Muscle layer of duodenum (tissue), 2 donors: ENCODE measurements at regions not wholly inside any gene's neighbourhood (a gene's known extent, or its start where the extent isn't known, plus 50 kb on each side); places are given as distances from the start of the nearest gene placed in this dataset.

ENCODE experiments used
- H3K27ac ChIP-seq: one replicate; pipeline ENCODE4 v1.7.0; 2013; ENCODE audit warnings: mild to moderate bottlenecking, low read length
- H3K27me3 ChIP-seq: one replicate; pipeline ENCODE4 v1.7.0; 2013; ENCODE audit warnings: low read depth, mild to moderate bottlenecking, control low read depth, low read length
- H3K36me3 ChIP-seq, 2 donors: one replicate each; pipeline ENCODE4 v1.7.0; 2013; ENCODE audit warnings: low read length in 2 of 2, control low read depth in 1 of 2, mild to moderate bottlenecking in 1 of 2; ENCODE audit not compliant: insufficient read depth in 2 of 2, control insufficient read depth in 1 of 2
- H3K4me1 ChIP-seq, 2 donors: one replicate each; pipeline ENCODE4 v1.7.0; 2013; ENCODE audit warnings: low read length in 2 of 2, mild to moderate bottlenecking in 2 of 2, control low read depth in 1 of 2, moderate library complexity in 1 of 2; ENCODE audit not compliant: insufficient read depth in 2 of 2, control insufficient read depth in 1 of 2
- H3K4me3 ChIP-seq, 2 donors: one replicate each; pipeline ENCODE4 v1.7.0; 2013; ENCODE audit warnings: low read length in 2 of 2, low read depth in 1 of 2, mild to moderate bottlenecking in 1 of 2
- H3K9me3 ChIP-seq, 2 donors: one replicate each; pipeline ENCODE4 v1.7.0; 2013; ENCODE audit warnings: low read length in 2 of 2, control low read depth in 1 of 2, mild to moderate bottlenecking in 1 of 2; ENCODE audit not compliant: control insufficient read depth in 1 of 2
- donor health status: healthy.

DNA sequence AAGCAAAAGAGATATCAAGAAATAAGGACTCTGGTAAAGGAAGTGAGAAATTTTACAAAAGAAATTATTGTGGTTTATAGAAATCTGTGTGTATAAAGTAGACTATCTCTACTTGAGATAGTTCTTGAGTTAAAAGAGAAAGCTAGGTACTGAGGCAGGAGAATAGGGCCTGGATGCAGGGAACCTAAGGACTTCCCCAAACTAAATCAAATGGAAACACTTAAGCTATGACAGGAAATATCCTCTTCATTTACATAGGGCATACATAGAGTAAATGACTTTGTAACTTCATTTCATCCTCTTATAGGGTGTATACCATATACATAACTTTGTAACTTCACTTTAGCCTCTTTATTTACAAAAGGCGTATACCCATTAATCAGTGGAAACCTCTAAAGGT, 219.2 kb upstream of the RGPD4 start:
- Histone ChIP-seq H3K4me3 (no peak overlapping the region), H3K27me3 (no peaks in the 10 kb centered on the region), H3K4me1 (no peaks in the 10 kb centered on the region), H3K9me3 (no peaks in the 10 kb centered on the region), H3K27ac (no peak overlapping the region), H3K36me3 (no peaks in the 10 kb centered on the region)

DNA sequence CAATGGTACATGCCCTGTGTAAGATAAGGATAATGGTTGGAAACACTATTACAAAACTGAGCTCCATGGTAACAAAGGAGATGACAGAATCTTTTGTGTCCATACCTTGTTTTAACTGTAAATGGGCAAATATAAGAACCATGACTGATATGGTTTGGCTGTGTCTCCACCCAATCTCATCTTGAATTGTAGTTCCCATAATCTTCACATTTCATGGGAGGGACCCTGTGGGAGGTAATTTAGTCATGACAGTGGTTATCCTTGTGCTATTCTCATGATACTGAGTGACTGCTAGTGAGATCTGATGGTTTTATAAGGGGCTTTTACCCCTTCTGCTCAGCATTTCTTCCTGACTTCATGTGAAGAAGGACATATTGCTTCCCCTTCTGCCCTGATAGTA, 211.7 kb upstream of the RGPD4 start:
- H3K4me3 ChIP-seq: no peak overlapping the region
- no peaks in the 10 kb centered on the region for H3K36me3 ChIP-seq
- no peak overlapping the region for H3K27ac ChIP-seq
- H3K4me1 ChIP-seq: no peaks in the 10 kb centered on the region
- H3K27me3 ChIP-seq: no peaks in the 10 kb centered on the region
- H3K9me3 ChIP-seq: peaks cover 0 to 8% of the 10 kb centered on the region in 2 donors

DNA sequence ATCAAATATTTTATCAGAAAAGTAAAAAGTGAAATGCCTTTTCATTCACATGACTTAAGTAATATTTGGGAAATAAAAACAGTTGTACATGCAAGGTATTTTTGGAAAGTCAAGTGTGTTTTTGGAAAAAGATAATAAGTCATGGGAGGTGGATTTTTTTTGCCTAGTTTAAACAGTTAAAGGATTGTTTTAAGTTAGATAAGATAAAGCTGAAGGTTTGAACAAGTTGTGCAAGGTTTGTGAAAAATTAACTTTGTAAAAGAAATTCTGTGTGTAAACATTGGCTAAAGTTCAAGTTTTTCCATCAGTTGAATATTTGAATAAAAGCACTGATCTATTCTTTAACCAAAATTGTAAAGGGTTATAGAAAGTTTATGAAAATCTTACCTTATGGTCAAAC, 207.9 kb upstream of the RGPD4 start:
- Histone ChIP-seq H3K9me3 (peaks cover 0 to 8% of the 10 kb centered on the region in 2 donors), H3K27ac (no peak overlapping the region), H3K4me1 (no peaks in the 10 kb centered on the region), H3K4me3 (no peak overlapping the region), H3K27me3 (no peaks in the 10 kb centered on the region), H3K36me3 (no peaks in the 10 kb centered on the region)

DNA sequence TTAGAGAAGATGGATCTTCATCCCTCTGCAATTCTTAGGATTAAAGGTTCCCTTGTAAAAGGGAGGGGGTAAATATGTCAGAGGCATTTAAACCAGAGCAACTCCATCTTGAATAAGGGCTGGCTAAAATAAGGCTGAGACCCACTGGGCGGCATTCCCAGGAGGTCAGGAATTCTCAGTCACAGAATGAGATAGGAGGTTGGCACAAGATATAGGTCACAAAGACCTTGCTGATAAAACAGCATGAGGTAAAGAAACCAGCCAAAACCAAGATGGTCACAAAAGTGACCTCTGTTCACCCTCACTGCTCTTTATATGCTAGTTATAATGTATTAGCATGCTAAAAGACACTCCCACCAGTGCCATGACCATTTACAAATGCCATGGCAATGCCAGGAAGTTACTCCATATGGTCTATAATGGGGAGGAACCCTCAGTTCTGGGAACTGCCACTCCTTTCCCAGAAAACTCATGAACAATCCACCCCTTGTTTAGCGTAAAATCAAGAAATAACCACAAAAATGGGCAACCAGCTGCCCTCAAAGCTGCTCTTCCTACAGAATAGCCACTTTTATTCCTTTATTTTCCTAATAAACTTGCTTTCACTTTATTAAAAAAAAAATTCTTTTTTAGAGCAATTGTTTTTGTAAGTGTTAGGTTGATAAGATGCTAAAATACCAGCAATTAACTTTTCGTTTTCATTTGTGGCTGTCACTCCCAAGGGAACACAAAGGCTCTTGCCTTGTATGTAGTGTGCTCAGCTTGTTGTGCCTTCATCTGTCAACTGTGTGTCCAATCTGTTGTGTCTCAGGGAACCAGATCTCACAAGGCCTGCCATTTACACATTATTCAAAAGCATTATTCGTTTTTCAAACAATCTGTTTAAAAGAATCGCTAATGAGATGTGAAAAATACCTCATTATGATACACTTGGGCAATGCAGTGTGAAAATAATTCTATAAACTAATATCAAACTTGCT, 205.2 kb upstream of the RGPD4 start:
- H3K27ac ChIP-seq: no peak overlapping the region
- peaks cover 0 to 8% of the 10 kb centered on the region in 2 donors for H3K9me3 ChIP-seq
- no peaks in the 10 kb centered on the region for H3K4me1 ChIP-seq
- H3K27me3 ChIP-seq: no peaks in the 10 kb centered on the region
- H3K36me3 ChIP-seq: no peaks in the 10 kb centered on the region
- H3K4me3 ChIP-seq: no peak overlapping the region

DNA sequence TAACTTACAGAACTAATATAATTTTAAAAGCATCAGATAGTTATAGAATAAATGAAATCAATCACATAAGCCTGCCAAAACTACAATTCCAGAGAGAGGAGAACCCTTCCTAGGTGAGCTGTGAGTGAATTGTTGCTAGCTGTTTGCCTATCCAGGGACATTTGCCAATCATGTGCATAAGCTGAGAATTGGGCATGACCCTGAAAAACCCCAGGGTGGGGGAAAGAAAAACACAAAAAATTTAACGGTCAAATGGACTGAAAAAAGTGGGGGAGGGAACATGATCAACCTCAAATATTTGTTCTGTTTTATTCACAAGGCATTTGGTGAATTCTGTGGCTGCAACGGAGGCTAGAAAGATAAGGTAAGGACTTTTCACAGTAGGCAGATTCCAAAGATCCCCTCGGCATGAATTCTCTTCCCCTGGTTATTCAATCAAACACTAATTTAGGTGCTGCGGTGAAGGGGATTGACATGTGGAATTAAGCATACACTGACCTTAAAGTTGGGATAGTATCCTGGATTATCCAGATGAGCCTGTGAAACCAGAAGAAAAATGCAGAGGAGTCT, 203.9 kb upstream of the RGPD4 start:
- no peak overlapping the region for H3K27ac ChIP-seq
- no peaks in the 10 kb centered on the region for H3K27me3 ChIP-seq
- H3K4me1 ChIP-seq: no peaks in the 10 kb centered on the region
- no peaks in the 10 kb centered on the region for H3K36me3 ChIP-seq
- no peak overlapping the region for H3K4me3 ChIP-seq
- peaks cover 0 to 10% of the 10 kb centered on the region in 2 donors for H3K9me3 ChIP-seq

DNA sequence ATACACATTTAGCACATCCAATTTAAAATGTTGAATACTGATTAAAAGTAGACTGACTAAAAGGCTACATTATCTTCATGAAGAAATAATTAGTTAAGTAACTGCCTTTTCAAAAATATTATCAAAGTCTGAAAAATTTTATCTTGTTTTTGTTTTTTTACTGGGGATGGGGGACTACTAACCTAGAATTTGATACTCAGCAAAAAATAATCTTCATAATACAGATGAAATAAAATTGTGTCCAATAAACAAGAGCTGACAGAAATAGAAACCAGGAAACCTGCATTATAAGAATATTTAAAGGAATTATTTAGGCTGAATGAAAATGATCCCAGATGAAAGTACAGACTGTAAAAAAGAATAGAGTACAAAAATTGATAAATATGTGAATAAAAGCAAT, 200.7 kb upstream of the RGPD4 start:
- Histone ChIP-seq H3K4me3 (no peak overlapping the region), H3K9me3 (peaks cover 3 to 12% of the 10 kb centered on the region in 2 donors), H3K36me3 (no peaks in the 10 kb centered on the region), H3K27ac (no peak overlapping the region), H3K27me3 (no peaks in the 10 kb centered on the region), H3K4me1 (no peaks in the 10 kb centered on the region)

DNA sequence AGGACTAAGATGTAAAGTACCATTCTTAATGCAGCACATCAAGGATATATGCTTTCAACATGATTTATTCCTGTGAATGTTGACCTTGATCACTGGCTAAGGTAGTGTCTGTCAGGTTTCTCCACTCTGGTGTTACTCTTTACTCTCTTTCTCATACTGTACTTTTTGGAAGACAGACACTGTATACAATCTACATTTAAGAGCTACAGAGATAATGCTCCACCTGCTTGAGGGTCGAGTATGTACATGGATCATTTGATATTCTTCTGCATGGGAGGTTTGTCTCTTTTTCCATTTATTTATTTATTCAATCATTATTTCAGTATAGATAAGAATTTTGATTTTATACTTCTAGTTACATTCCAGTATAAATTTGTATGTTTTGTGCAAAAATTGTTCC, 199.5 kb upstream of the RGPD4 start:
- Histone ChIP-seq H3K4me1 (no peaks in the 10 kb centered on the region), H3K4me3 (no peak overlapping the region), H3K27ac (no peak overlapping the region), H3K27me3 (no peaks in the 10 kb centered on the region), H3K36me3 (no peaks in the 10 kb centered on the region), H3K9me3 (peaks cover 3 to 12% of the 10 kb centered on the region in 2 donors)

DNA sequence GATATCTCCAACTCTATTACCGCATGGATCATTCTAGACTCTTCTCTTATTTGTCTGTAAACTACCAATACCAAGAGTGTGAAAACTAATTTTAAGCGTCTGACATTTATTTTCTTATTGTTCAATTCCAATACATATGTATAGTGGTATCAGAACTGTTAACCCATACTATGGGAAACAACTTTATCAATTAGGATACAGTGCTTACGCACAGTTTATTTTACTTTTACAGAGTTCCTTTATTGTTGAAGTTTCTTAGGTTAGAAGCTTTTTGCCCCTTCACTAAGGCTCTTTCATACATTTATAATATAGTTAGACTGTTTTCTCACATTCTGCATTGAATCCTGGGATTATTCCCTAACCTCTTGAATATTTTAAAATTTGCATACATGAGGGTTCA, 198.8 kb upstream of the RGPD4 start:
- no peaks in the 10 kb centered on the region for H3K36me3 ChIP-seq
- no peak overlapping the region for H3K4me3 ChIP-seq
- H3K27ac ChIP-seq: no peak overlapping the region
- H3K4me1 ChIP-seq: no peaks in the 10 kb centered on the region
- peaks cover 3 to 14% of the 10 kb centered on the region in 2 donors for H3K9me3 ChIP-seq
- no peaks in the 10 kb centered on the region for H3K27me3 ChIP-seq

DNA sequence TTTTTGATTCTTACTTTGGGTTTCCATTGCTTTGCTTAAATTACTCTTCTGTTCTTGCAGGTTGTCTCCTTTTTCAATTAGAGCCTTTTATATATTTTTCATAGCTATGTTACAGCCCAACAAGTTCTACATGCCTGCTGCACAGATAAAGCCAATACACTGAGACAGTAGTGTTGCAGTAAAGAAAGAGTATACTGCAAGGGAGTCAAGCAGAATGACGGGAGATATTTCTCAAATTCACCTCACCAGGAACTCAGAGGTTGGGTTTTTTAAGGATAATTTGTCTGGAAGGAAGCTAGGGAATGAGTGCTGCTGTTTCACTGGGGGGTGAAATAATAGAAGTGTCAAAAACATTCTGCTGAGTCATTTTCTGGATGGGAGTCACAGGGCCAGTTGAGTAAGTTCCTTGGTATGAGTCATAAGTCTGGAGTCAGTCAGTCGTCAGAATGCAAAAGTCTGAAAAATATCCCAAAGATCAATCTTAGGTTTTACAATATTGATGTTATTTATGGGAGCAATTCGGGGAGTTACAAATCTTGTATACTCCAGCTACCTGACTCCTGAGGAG, 193.0 kb upstream of the RGPD4 start:
- Histone ChIP-seq H3K36me3 (no peaks in the 10 kb centered on the region), H3K9me3 (peaks cover 0 to 5% of the 10 kb centered on the region in 2 donors), H3K27me3 (no peaks in the 10 kb centered on the region), H3K4me3 (no peak overlapping the region), H3K27ac (no peak overlapping the region), H3K4me1 (no peaks in the 10 kb centered on the region)

DNA sequence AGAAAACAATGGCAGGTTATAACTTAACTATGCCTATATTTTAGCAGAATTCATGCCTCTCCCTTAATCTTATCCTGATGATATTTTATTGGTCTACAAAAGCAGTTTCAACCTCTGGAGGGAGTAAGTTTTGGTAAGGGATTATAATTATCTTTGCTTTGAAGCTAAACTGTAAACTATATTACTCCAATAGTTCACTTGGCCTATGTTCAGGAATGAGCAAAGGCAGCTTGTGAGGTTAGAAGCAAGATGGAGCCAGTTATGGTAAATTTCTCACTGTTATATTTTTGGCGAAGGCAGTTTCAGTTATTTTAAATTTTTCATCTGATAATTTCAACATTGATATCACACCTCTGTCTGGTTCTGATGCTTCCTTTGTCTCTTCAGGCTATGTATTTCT, 192.5 kb upstream of the RGPD4 start:
- Histone ChIP-seq H3K9me3 (peaks cover 0 to 5% of the 10 kb centered on the region in 2 donors), H3K36me3 (no peaks in the 10 kb centered on the region), H3K27me3 (no peaks in the 10 kb centered on the region), H3K4me1 (no peaks in the 10 kb centered on the region), H3K27ac (no peak overlapping the region), H3K4me3 (no peak overlapping the region)

DNA sequence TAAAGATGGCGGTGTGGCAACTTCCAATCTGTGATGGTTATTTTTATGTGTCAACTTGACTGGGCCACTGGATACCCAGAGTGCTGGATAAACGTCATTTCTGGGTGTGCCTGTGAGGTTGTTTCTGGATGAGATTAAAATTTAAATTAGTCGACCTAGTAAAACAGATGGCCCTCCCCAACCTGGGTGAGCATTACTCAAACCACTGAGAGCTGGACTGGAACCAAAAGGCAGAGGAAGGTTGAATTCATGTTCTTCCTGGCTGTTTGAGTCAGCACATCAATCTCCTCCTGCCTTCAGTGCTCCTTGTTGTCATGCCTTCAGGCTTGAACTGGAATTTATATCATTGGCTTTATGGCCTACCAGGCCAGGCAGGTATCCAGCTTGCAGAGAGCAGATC, 190.8 kb upstream of the RGPD4 start:
- Histone ChIP-seq H3K27ac (no peak overlapping the region), H3K9me3 (peaks cover 0 to 2% of the 10 kb centered on the region in 2 donors), H3K4me1 (no peaks in the 10 kb centered on the region), H3K27me3 (no peaks in the 10 kb centered on the region), H3K4me3 (no peak overlapping the region), H3K36me3 (no peaks in the 10 kb centered on the region)
